ENCODE measurements at regions not wholly inside any gene's neighbourhood (a gene's known extent, or its start where the extent isn't known, plus 50 kb on each side); places are given as distances from the start of the nearest gene placed in this dataset.
A peak's percentile ranks its signal among the peaks of the same experiment; 100 is the strongest.

GRCh38 chr13:77979721-77980385 is 61.2 kb upstream of the EDNRB start:
- no peak for DNase-seq
- intact Hi-C loops (cut with DNase I) = no loop called here

DNA sequence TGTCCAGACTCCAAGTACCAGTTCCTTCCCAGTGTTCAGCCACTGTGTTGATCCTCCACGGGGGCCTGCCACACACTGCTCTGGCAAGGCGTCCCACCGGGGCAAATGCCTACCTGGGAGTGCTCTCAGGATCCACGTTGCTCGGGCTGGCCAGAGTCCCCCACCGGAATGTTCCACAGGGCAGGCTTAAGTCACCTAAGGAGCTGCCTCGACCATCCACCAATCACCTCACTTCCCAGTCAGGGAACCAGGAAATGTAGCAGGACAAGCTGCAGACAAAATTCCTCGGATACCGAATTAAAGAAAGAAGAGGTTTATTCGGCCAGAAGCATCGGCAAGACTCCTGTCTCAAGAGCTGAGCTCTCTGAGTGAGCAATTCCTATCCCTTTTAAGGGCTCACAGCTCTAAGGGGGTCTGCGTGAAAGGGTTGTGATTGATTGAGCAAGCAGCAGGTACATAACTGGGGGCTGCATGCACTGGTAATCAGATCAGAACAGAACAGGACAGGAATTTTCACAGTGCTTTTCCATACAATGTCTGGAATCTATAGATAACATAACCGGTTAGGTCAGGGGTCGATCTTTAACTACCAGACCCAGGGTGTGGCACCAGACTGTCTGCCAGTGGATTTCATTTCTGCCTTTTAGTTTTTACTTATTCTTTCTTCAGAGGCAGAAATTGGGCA is 56.9 kb upstream of the EDNRB start:
- intact Hi-C loops (cut with DNase I) = no loop called here
- peak in 1 of 10 donors; percentile 49 for DNase-seq

DNA sequence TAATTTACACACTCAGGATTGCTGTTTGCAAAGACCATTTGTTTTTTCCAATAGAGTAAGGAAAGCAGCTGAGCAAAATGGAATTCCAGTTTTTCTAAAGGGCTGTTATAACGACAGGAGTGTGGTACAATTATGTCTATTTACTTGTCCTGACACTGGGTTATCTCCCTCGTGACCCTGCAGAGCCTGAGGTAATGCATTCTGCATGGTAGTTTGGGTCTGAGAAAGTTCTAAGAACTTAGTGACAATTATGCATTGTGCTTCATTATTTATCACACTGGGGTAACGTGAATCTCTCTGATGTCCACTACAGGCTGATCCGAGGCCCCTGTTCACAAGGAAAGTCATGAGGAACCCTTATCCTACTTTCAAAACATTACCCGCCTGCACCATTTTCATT is 50.7 kb upstream of the EDNRB start:
- DNase-seq = no peak
- intact Hi-C loops (cut with DNase I) = no loop called here

Data from posterior cingulate gyrus (tissue), 11 donors.